H1 (cell line): ENCODE measurements at regions not wholly inside any gene's neighbourhood (a gene's known extent, or its start where the extent isn't known, plus 50 kb on each side); places are given as distances from the start of the nearest gene placed in this dataset.

Source experiments
- BACH1 ChIP-seq: IDR thresholded peaks from 2 replicates; pipeline ENCODE4 v1.6.1; 2012; ENCODE audit warnings: low read length, improper control_type of control experiment
- CBX8 ChIP-seq: fragments of 300-800, 300-1000 bp; sonication (generic); IDR thresholded peaks from 2 replicates; pipeline ENCODE4 v1.7.1; 2016; ENCODE audit warnings: low read depth, low read length, borderline replicate concordance
- CEBPB ChIP-seq: IDR thresholded peaks from 2 replicates; pipeline ENCODE4 v1.6.1; 2012; ENCODE audit warnings: low read depth, low read length
- CHD2 ChIP-seq: IDR thresholded peaks from 2 replicates; pipeline ENCODE4 v1.6.1; 2012; ENCODE audit warnings: low read length, improper control_type of control experiment
- EP300 ChIP-seq, 2 experiments: IDR thresholded peaks; 1 replicate in 1 of 2; 2 replicates in 1 of 2; pipeline ENCODE4 v1.6.1; 2011 to 2012; ENCODE audit warnings: low read depth in 2 of 2, low read length in 2 of 2, mild to moderate bottlenecking in 2 of 2, borderline replicate concordance in 1 of 2, inconsistent platforms in 1 of 2, moderate library complexity in 1 of 2
- EZH2 ChIP-seq: fragments of 200-600 bp; sonication (generic); IDR thresholded peaks from 2 replicates; pipeline ENCODE4 v1.7.1; 2012; ENCODE audit warnings: low read depth, mild to moderate bottlenecking, moderate library complexity, low read length, inconsistent platforms; ENCODE audit not compliant: severe bottlenecking
- GTF2F1 ChIP-seq: IDR thresholded peaks from 2 replicates; pipeline ENCODE4 v1.6.1; 2012; ENCODE audit warnings: low read depth, low read length, improper control_type of control experiment, borderline replicate concordance
- JUN ChIP-seq: IDR thresholded peaks from 2 replicates; pipeline ENCODE4 v1.6.1; 2011; ENCODE audit warnings: low read depth, mild to moderate bottlenecking, improper control_type of control experiment, low read length
- MAFK ChIP-seq: IDR thresholded peaks from 2 replicates; pipeline ENCODE4 v1.6.1; 2012; ENCODE audit warnings: low read depth, mild to moderate bottlenecking, improper control_type of control experiment, low read length
- NRF1 ChIP-seq: IDR thresholded peaks from 2 replicates; pipeline ENCODE4 v1.6.1; 2011; ENCODE audit warnings: mild to moderate bottlenecking, low read depth, low read length, improper control_type of control experiment
- RAD21 ChIP-seq, 2 experiments: IDR thresholded peaks in 1 of 2; conservative IDR thresholded peaks in 1 of 2; 2 replicates each; pipeline ENCODE4 v1.6.1; 2011; ENCODE audit warnings: low read depth in 2 of 2, low read length in 2 of 2, improper control_type of control experiment in 1 of 2, inconsistent platforms in 1 of 2, mild to moderate bottlenecking in 1 of 2, moderate library complexity in 1 of 2
- RBBP5 ChIP-seq: IDR thresholded peaks from 2 replicates; pipeline ENCODE4 v1.7.1; 2012; ENCODE audit warnings: low read depth, mild to moderate bottlenecking, inconsistent platforms, low read length, moderate library complexity, borderline replicate concordance
- SUZ12 ChIP-seq: fragments of 200-600 bp; sonication (generic); IDR thresholded peaks from 2 replicates; pipeline ENCODE4 v1.6.1; 2012; ENCODE audit warnings: mild to moderate bottlenecking, inconsistent platforms, low read length, moderate library complexity, mixed read lengths
- TAF7 ChIP-seq: optimal IDR thresholded peaks from 2 replicates; pipeline ENCODE3; 2011; ENCODE audit warnings: low read depth, mild to moderate bottlenecking, inconsistent platforms, low read length, moderate library complexity, borderline replicate concordance

- TF ChIP-seq MAFK (no peak), RAD21 (IDR thresholded peaks at IDR 0.05 in 1 of 2, conservative IDR thresholded peaks at IDR 0.05 in 1 of 2; ENCODE audit: low read depth in 2 of 2, low read length in 2 of 2) (no peak), TAF7 (no peak), EP300 (IDR thresholded peaks at IDR 0.05; ENCODE audit: borderline replicate concordance in 1 of 2, low read depth in 2 of 2, low read length in 2 of 2) (no peak), CEBPB (no peak), CHD2 (no peak), EZH2 (no peak), GTF2F1 (no peak), RBBP5 (no peak), BACH1 (no peak), CBX8 (no peak), NRF1 (no peak), SUZ12 (no peak), JUN (no peak)
These were observed 634.1 kb upstream of the RBFOX1 start (continued) for GRCh38 chr16:6698548-6698947.
